Keratinocyte (primary cell): ENCODE measurements at regions not wholly inside any gene's neighbourhood (a gene's known extent, or its start where the extent isn't known, plus 50 kb on each side); places are given as distances from the start of the nearest gene placed in this dataset.
"Not testable (repeated sequence)": the region's sequence is repeated elsewhere in the genome, so short reads cannot be mapped to it uniquely, and the experiment has no call there.

Source experiments
- DNase-seq: peaks from one replicate; pipeline ENCODE4 v3.0.0-alpha.2; 2011; ENCODE audit warnings: low read depth, missing footprints, low spot score
- FAIRE-seq: peaks from 2 replicates; lab custom pipeline; 2011; peaks lifted over from hg19 to GRCh38; lab: Jason Lieb, UNC
- H2AFZ ChIP-seq: 2 replicates; pipeline ENCODE4 v1.6.0; 2012; ENCODE audit warnings: low read length, control low read depth, inconsistent platforms; ENCODE audit not compliant: control insufficient read depth
- H3K27ac ChIP-seq: 2 replicates; pipeline ENCODE4 v1.5.1; 2011; ENCODE audit warnings: low read length; ENCODE audit not compliant: control insufficient read depth, insufficient read depth
- H3K27me3 ChIP-seq: 3 replicates; pipeline ENCODE4 v1.6.0; 2011; ENCODE audit warnings: low read length; ENCODE audit not compliant: control insufficient read depth, insufficient read depth; ENCODE audit errors: extremely low read depth
- H3K36me3 ChIP-seq, 2 experiments: 2 replicates in 1 of 2; 3 replicates in 1 of 2; pipeline ENCODE4 v1.5.1; 2011; ENCODE audit warnings: low read length in 2 of 2, mild to moderate bottlenecking in 1 of 2; ENCODE audit not compliant: control insufficient read depth in 2 of 2, insufficient read depth in 2 of 2; ENCODE audit errors: extremely low read depth in 1 of 2
- H3K4me1 ChIP-seq: 3 replicates; pipeline ENCODE4 v1.5.1; 2011; ENCODE audit warnings: low read length; ENCODE audit not compliant: control insufficient read depth, insufficient read depth; ENCODE audit errors: extremely low read depth
- H3K4me2 ChIP-seq: 3 replicates; pipeline ENCODE4 v1.6.0; 2011; ENCODE audit warnings: low read depth, low read length; ENCODE audit not compliant: control insufficient read depth, insufficient read depth; ENCODE audit errors: extremely low read depth
- H3K4me3 ChIP-seq, 3 experiments: fragments of 200-600 bp in 1 of 3; sonication (generic) in 1 of 3; 2 replicates in 2 of 3; 3 replicates in 1 of 3; pipeline ENCODE4 v1.5.1; 2011 to 2016; ENCODE audit warnings: low read length in 3 of 3, mild to moderate bottlenecking in 3 of 3, control low read depth in 2 of 3, inconsistent platforms in 1 of 3, low read depth in 1 of 3, mixed read lengths in 1 of 3, mixed run types in 1 of 3, moderate library complexity in 1 of 3; ENCODE audit not compliant: control insufficient read depth in 2 of 3, insufficient read depth in 2 of 3; ENCODE audit errors: extremely low read depth in 1 of 3
- H3K79me2 ChIP-seq: 2 replicates; pipeline ENCODE4 v1.6.0; 2012; ENCODE audit warnings: low read length; ENCODE audit not compliant: control insufficient read depth, insufficient read depth
- H3K9ac ChIP-seq: 3 replicates; pipeline ENCODE4 v1.6.0; 2011; ENCODE audit warnings: low read length; ENCODE audit not compliant: control insufficient read depth, insufficient read depth; ENCODE audit errors: extremely low read depth
- H3K9me1 ChIP-seq: 3 replicates; pipeline ENCODE4 v1.6.0; 2011; ENCODE audit warnings: low read length; ENCODE audit not compliant: control insufficient read depth, insufficient read depth; ENCODE audit errors: extremely low read depth
- H3K9me3 ChIP-seq: 2 replicates; pipeline ENCODE4 v1.5.1; 2012; ENCODE audit warnings: low read depth, low read length; ENCODE audit not compliant: control insufficient read depth
- H4K20me1 ChIP-seq: 3 replicates; pipeline ENCODE4 v1.6.0; 2011; ENCODE audit warnings: low read length; ENCODE audit not compliant: control insufficient read depth, insufficient read depth; ENCODE audit errors: extremely low read depth
- CTCF ChIP-seq, 3 experiments: IDR thresholded peaks in 1 of 3; conservative IDR thresholded peaks in 1 of 3; optimal IDR thresholded peaks in 1 of 3; 2 replicates in 2 of 3; 3 replicates in 1 of 3; pipeline versions ENCODE3 to v1.5.1; 2011; ENCODE audit warnings: low read length in 3 of 3, mild to moderate bottlenecking in 3 of 3, moderate library complexity in 2 of 3, control low read depth in 1 of 3, inconsistent platforms in 1 of 3; ENCODE audit not compliant: insufficient read depth in 2 of 3; ENCODE audit errors: extremely low read depth in 1 of 3
- EZH2 ChIP-seq: IDR thresholded peaks from one replicate; pipeline ENCODE4 v1.6.1; 2012; ENCODE audit warnings: inconsistent platforms, mild to moderate bottlenecking, low read length, moderate library complexity
- dilution Hi-C: fragments of 300-500 bp; cut with MboI; formaldehyde crosslinking; loops from one replicate; pipeline ENCODE4 v1.7.0; 2020; ENCODE audit warnings: low sequenced_read_pairs; ENCODE audit not compliant: extremely low pct_ligation_motif_present

DNA sequence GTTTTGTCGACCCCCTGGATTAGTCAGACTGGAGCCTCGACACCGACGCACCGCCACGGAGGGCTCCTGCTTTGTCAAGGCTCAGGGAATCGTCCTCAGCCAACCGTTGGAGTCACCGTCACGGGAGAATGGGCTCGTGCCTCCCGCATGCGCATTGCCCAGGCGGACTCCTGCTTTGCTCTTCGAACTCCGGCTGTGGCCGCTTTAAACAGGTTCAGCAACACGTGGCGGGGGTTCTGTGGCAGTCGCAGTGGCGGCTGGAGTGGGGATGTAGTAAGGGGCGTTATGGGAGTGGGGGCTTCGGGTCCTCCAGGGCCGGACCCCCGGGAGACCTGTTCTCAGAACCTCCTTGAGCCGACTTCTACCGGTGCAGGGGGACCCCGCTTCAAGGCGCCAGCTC is 554.7 kb upstream of the ZNF337 start:
- H2AFZ ChIP-seq, H3K36me3 ChIP-seq, H3K27me3 ChIP-seq, H3K9me3 ChIP-seq, H3K9ac ChIP-seq, H3K79me2 ChIP-seq, H4K20me1 ChIP-seq, H3K4me2 ChIP-seq, dilution Hi-C loops, H3K4me1 ChIP-seq, DNase-seq, H3K4me3 ChIP-seq, H3K27ac ChIP-seq, FAIRE-seq, H3K9me1 ChIP-seq: not testable (repeated sequence)

DNA sequence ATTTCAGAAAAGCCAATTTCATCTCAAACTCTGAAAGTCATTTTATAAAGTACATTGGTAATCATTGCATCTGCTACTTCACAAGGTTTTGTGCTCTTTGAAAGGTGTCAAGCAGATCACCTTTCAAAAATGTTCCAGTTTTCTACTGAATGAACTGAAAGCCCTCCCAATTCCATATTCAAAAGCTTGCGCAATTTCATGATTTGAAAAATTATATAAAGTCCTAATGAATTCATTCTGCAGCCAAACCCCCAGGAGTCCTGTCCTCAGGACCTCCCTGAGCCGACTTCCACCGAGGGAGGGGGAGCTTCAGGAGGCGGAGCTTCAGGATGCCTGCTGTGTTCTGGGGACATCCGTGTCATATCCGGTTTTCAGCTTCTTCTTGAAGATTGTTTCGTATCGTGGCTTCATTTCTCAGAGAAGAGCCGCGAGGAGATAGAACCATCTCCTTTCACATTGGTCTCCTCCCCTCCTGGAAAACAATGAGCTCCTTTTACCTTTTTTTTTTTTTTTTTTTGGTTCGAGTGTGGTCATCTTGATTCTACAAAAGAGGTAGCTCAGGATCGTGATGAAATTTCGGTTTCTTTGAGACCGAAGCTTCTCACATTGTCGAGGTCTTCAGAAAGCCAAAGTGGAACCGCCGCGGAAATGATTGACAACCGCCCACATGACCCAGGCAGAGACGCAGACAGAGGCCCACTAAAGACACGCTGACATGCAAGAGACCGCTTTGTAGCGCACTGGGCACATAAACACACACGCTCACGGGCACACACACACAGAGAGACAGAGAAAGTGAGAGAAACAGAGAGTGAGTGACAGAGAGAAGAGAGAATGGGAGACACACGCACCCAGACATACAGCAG is 553.8 kb upstream of the ZNF337 start:
- H3K9me1 ChIP-seq, H3K36me3 ChIP-seq, H3K27ac ChIP-seq, H3K9me3 ChIP-seq, dilution Hi-C loops, H2AFZ ChIP-seq, H3K4me2 ChIP-seq, FAIRE-seq, DNase-seq, H3K79me2 ChIP-seq, H3K27me3 ChIP-seq, H4K20me1 ChIP-seq, H3K4me1 ChIP-seq, H3K9ac ChIP-seq, H3K4me3 ChIP-seq: not testable (repeated sequence)

GRCh38 chr20:26243731-26244130 is 547.1 kb upstream of the ZNF337 start:
- no peak overlapping the region for H2AFZ ChIP-seq
- H3K27me3 ChIP-seq = no peaks in the 10 kb centered on the region
- H3K9ac ChIP-seq = no peak overlapping the region
- dilution Hi-C loops = no loop called here
- no peak for DNase-seq
- no peaks in the 10 kb centered on the region for H3K4me1 ChIP-seq
- H3K9me1 ChIP-seq = no peaks in the 10 kb centered on the region
- H3K79me2 ChIP-seq = no peaks in the 10 kb centered on the region
- FAIRE-seq = no peak
- H3K4me2 ChIP-seq = no peak overlapping the region
- H4K20me1 ChIP-seq = no peaks in the 10 kb centered on the region
- no peak overlapping the region for H3K4me3 ChIP-seq
- no peaks in the 10 kb centered on the region for H3K36me3 ChIP-seq
- TF ChIP-seq CTCF (optimal IDR thresholded peaks at IDR 0.05 in 1 of 3, IDR thresholded peaks at IDR 0.05 in 1 of 3, conservative IDR thresholded peaks at IDR 0.05 in 1 of 3; ENCODE audit: extremely low read depth in 1 of 3, insufficient read depth in 2 of 3, low read length in 3 of 3) = no peak
- no peak for TF ChIP-seq EZH2
- H3K27ac ChIP-seq = no peak overlapping the region
- H3K9me3 ChIP-seq = no peaks in the 10 kb centered on the region

DNA sequence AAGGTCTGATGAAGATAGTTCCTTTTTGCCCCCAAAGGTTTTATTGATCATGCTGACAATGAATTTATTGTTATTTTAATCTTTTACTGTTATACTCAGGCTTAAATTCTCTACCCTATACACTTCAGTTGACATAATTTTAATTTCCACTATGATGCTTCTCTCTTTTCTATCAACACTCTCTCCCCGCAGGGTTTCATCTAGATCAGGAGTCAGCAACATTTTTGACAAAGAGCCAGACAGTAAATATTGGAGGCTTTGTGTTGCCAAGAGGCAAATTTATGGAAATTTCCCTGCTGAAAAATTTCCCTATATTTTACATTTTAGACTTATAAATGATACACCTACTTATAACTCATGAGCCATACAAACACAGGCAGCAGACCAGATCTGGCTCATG is 524.0 kb upstream of the ZNF337 start:
- peak; percentile 43 for FAIRE-seq
- H3K27ac ChIP-seq, H3K4me3 ChIP-seq, H2AFZ ChIP-seq, H3K4me2 ChIP-seq, H3K9ac ChIP-seq, H4K20me1 ChIP-seq, dilution Hi-C loops, DNase-seq, H3K27me3 ChIP-seq, H3K79me2 ChIP-seq, H3K4me1 ChIP-seq, H3K9me1 ChIP-seq, H3K36me3 ChIP-seq, H3K9me3 ChIP-seq: not testable (repeated sequence)
